Right lobe of liver (tissue), 1 donor: ENCODE measurements at regions not wholly inside any gene's neighbourhood (a gene's known extent, or its start where the extent isn't known, plus 50 kb on each side); places are given as distances from the start of the nearest gene placed in this dataset.

Experiments
- small RNA-seq, 2 experiments: library from RNA; depleted of rRNA; stranded (forward); fragments of <200 nt; gene quantifications; one replicate each; pipeline ENCODE3, GENCODE V24; 2016

Small RNA genes lying in the stretch of these regions (small RNA-seq; reads per million reads assigned to genes)
- 0 reads per million in 2 experiments for gene RNA5SP107
